ENCODE measurements at regions not wholly inside any gene's neighbourhood (a gene's known extent, or its start where the extent isn't known, plus 50 kb on each side); places are given as distances from the start of the nearest gene placed in this dataset.
A peak's percentile ranks its signal among the peaks of the same experiment; 100 is the strongest.

- DNase-seq: no peak
These were observed 62.9 kb upstream of the XCR1 start for GRCh38 chr3:46090161-46090591.

GRCh38 chr3:46089237-46090011, 62.1 kb upstream of the XCR1 start:
- DNase-seq: no peak

DNA sequence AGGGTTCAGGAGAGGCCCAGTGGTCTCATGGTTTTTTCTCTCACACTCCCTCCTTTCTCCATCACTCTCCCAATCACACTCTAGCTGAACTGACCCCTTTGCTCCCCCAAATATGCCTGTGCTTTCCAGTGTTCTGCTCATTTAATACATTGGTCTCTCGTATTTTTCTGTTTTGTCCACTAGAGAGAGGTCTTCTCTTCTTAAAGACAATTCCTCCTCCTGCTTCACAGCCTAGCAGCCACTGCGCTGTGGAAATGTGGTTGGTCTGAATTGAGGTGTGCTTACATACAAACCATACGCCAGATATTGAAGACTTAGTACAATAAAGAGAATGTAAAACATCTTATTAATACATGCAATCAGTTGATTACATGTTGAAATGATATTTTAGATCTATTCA, 60.6 kb upstream of the XCR1 start:
- DNase-seq: no peak

- DNase-seq: no peak
These were observed 59.7 kb upstream of the XCR1 start for GRCh38 chr3:46086986-46087385.

GRCh38 chr3:46086083-46086437, 58.8 kb upstream of the XCR1 start:
- no peak for DNase-seq

DNA sequence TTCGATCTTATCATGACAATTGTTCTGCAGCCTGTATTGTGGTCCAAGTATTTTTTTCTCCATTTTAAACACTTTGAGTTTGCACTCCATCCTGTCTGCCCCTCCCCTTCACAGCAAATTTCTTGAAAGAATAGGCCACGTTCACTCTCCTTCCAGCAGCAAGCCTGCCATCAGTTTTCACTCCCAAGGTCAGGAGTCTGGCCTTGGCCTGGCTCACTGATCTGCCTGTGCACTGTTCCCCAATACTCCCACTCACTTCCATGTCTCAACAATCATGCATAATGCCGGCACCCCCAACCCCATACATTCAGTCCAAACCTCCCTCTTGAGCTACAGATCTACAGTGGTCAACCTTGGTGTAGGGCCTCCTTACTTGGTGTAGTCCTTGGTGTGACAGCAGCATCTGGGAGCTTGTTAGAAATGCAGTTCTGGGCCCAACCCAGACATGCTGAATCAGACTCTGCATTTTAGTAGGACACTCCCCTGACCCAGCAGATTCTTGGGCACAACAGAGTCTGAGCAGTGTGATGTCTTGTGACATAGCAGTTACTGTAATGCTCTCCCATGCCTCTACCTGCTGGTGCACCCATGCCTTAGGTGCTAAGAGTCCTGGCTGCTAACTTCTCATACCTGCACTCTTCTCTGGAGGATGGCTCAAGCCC, 58.3 kb upstream of the XCR1 start:
- DNase-seq: no peak

DNA sequence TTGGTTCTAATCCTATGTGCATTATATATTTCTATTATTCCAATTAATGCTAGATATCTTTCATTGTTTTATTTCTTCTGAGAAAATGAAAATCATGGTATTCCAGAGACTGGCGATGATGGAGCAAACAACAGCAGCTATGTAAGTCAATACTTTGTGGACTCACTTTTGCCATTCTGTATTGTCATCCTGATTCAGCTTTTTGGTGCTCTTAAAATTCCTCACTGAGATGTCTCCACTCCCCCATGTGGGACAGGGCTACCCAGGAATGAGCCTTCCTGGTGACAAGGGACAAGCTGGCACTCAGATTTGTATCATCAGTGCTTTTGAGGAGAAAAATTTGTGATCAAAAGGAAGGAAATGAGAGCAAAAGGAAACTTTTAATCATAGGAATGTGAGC, 56.7 kb upstream of the XCR1 start:
- DNase-seq: no peak

GRCh38 chr3:46082849-46083248, 55.6 kb upstream of the XCR1 start:
- no peak for DNase-seq

DNA sequence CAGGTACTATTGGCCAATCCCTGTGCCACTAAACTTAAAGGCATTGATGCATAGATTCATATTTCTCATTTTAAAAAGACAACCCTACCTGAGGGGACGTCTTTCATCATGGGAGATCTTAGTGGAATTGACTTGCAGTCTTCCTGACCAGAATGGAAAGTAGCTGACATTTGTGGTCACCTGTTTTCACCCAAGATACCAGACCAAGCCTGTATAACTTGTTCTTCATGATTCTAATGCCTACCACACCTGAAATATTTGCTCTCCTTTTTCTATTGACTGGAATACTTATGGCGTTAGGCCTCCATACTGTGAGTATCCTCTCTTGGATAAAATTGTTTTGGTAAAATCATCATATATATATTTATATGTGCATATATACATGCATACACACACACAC, 54.7 kb upstream of the XCR1 start:
- no peak for DNase-seq

- DNase-seq: no peak
These were observed 53.7 kb upstream of the XCR1 start for GRCh38 chr3:46080969-46081345.

- DNase-seq: no peak
These were observed 53.1 kb upstream of the XCR1 start for GRCh38 chr3:46080124-46080968.

DNA sequence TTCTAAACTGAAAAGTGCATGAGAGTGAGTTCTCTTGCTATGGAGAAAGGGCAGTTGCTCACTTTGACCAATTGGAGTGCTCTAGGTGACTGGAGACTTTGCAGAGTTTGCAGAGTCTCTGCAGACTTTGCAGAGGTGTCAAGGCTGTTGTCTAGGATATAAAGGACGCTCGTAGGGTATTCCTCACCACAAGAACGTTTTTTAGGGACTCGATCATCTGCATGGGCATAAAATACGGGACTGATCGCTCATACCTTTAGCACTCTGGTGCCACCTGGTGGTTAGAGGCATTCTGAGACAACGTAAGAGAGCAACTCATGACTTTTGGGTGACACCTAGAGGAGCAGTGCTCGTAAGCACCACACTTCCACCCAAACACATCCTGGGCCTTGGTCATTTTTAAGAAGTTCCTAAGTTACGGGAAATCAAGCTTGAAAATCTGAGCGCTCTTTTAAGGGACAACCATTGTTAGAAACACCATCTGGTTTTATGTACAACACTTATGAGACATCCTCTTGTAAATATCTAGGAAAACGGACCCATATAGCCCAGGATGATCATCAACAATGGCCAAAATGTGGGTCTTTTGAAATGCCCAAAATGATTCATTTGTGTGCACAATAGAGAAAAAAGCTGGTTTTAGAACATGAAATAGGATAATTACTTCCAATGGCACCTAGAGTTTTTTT, 51.6 kb upstream of the XCR1 start:
- peak; percentile 91 for DNase-seq

Data from renal pelvis (tissue), 1 donor.